HCT116 (cell line): ENCODE measurements at regions not wholly inside any gene's neighbourhood (a gene's known extent, or its start where the extent isn't known, plus 50 kb on each side); places are given as distances from the start of the nearest gene placed in this dataset.

ENCODE experiments used
- ATAC-seq: fragments of 200-7000 bp; cut with Tn5 transposase; 2 replicates; pipeline ENCODE4 v1.9.1; 2020; ENCODE audit warnings: mild to moderate bottlenecking, moderate library complexity
- BruUV-seq: library from RNA; stranded (reverse); fragments of 400-500 nt; replicated peaks from 2 replicates; lab custom pipeline; 2021; lab: Mats Ljungman, UMichigan
- CTCF ChIA-PET: fragments of 300-600 bp; sonication (Branson Sonifier 250); formaldehyde crosslinking; loops from one replicate; lab custom pipeline; 2021; ENCODE audit warnings: antibody characterized with exemption; lab: Charles Lee
- POLR2A ChIA-PET: fragments of 300-600, 350-600 bp; sonication (Branson Sonifier 250); formaldehyde crosslinking; loops from one replicate; lab custom pipeline; 2021; ENCODE audit warnings: antibody characterized with exemption; lab: Charles Lee
- RAD21 ChIA-PET, 2 experiments: fragments of 300-600 bp; sonication (Branson Sonifier 250); formaldehyde crosslinking; loops; one replicate each; lab custom pipeline; 2023; ENCODE audit warnings: low total read pairs in 2 of 2; ENCODE audit not compliant: uncharacterized antibody in 2 of 2, unreplicated experiment in 2 of 2, low non-redundant PET in 1 of 2; lab: Charles Lee
- DNase-seq: peaks from one replicate; pipeline ENCODE4 v3.0.0-alpha.2; 2010; ENCODE audit warnings: low read depth, low spot score
- H2AFZ ChIP-seq: fragments of 200-600 bp; shearing (Covaris generic), sonication (generic); 2 replicates; pipeline ENCODE4 v1.6.1; 2017; ENCODE audit warnings: low read depth, mixed run types, mixed read lengths, antibody characterized with exemption, low read length; ENCODE audit not compliant: poor library complexity, severe bottlenecking
- H3K27ac ChIP-seq: 2 replicates; pipeline ENCODE4 v1.5.1; 2012; ENCODE audit warnings: low read depth, low read length
- H3K27me3 ChIP-seq: fragments of 200-600 bp; sonication (generic); 2 replicates; pipeline ENCODE4 v1.6.1; 2016; ENCODE audit warnings: mixed run types, low read length, mixed read lengths; ENCODE audit not compliant: insufficient read depth
- H3K36me3 ChIP-seq, 2 experiments: fragments of 200-500 bp in 1 of 2; fragments of 200-600 bp in 1 of 2; sonication (Bioruptor generic) in 1 of 2; sonication (generic) in 1 of 2; 2 replicates each; pipeline versions ENCODE4 v1.5.1 to v1.6.1; 2014 to 2016; ENCODE audit warnings: low read length in 2 of 2, inconsistent platforms in 1 of 2, mixed read lengths in 1 of 2, mixed run types in 1 of 2; ENCODE audit not compliant: insufficient read depth in 2 of 2, control insufficient read depth in 1 of 2
- H3K4me1 ChIP-seq, 2 experiments: fragments of 200-600 bp in 1 of 2; sonication (generic) in 1 of 2; 2 replicates each; pipeline versions ENCODE4 v1.5.1 to v1.6.1; 2012 to 2017; ENCODE audit warnings: low read length in 2 of 2, inconsistent platforms in 1 of 2, mild to moderate bottlenecking in 1 of 2, mixed read lengths in 1 of 2, mixed run types in 1 of 2, moderate library complexity in 1 of 2; ENCODE audit not compliant: insufficient read depth in 2 of 2, control insufficient read depth in 1 of 2
- H3K4me2 ChIP-seq: fragments of 200-600 bp; sonication (generic); 2 replicates; pipeline ENCODE4 v1.6.1; 2017; ENCODE audit warnings: mixed run types, low read length, mixed read lengths
- H3K4me3 ChIP-seq, 2 experiments: fragments of 200-600 bp in 1 of 2; sonication (generic) in 1 of 2; replicated peaks in 1 of 2; 2 replicates each; pipeline ENCODE4 v1.5.1; 2011 to 2016; ENCODE audit warnings: low read length in 2 of 2, control low read depth in 1 of 2, low read depth in 1 of 2, mild to moderate bottlenecking in 1 of 2, mixed read lengths in 1 of 2, mixed run types in 1 of 2
- H3K79me2 ChIP-seq: fragments of 200-600 bp; sonication (generic); 2 replicates; pipeline ENCODE4 v1.6.1; 2017; ENCODE audit warnings: mild to moderate bottlenecking, mixed run types, low read length, moderate library complexity, mixed read lengths; ENCODE audit not compliant: insufficient read depth
- H3K9ac ChIP-seq: fragments of 200-600 bp; sonication (generic); 2 replicates; pipeline ENCODE4 v1.6.1; 2016; ENCODE audit warnings: low read length, mixed read lengths
- H3K9me2 ChIP-seq: fragments of 200-600 bp; sonication (generic), shearing (Covaris generic); 2 replicates; pipeline ENCODE4 v1.6.1; 2017; ENCODE audit warnings: mixed run types, mild to moderate bottlenecking, moderate library complexity; ENCODE audit not compliant: insufficient read depth
- H3K9me3 ChIP-seq, 2 experiments: fragments of 200-500 bp in 1 of 2; fragments of 200-600 bp in 1 of 2; sonication (Bioruptor generic) in 1 of 2; sonication (generic) in 1 of 2; 2 replicates each; pipeline ENCODE4 v1.6.1; 2014 to 2017; ENCODE audit warnings: low read length in 2 of 2, mixed read lengths in 2 of 2, inconsistent platforms in 1 of 2, low read depth in 1 of 2, mild to moderate bottlenecking in 1 of 2, mixed run types in 1 of 2, moderate library complexity in 1 of 2; ENCODE audit not compliant: control insufficient read depth in 1 of 2, insufficient read depth in 1 of 2
- H4K20me1 ChIP-seq: fragments of 200-600 bp; sonication (generic), shearing (Covaris generic); 2 replicates; pipeline ENCODE4 v1.6.1; 2017; ENCODE audit warnings: mixed run types, mild to moderate bottlenecking, moderate library complexity; ENCODE audit not compliant: insufficient read depth
- CBX3 ChIP-seq: IDR thresholded peaks from 2 replicates; pipeline ENCODE4 v1.6.1; 2012; ENCODE audit warnings: low read depth
- EGR1 ChIP-seq: IDR thresholded peaks from 2 replicates; pipeline ENCODE4 v1.6.1; 2012; ENCODE audit warnings: low read depth
- ELF1 ChIP-seq: IDR thresholded peaks from 2 replicates; pipeline ENCODE4 v1.6.1; 2012; ENCODE audit warnings: low read depth, borderline replicate concordance
- EZH2phosphoT487 ChIP-seq: fragments of 200-600 bp; IDR thresholded peaks from 2 replicates; pipeline ENCODE4 v1.6.1; 2018; ENCODE audit warnings: antibody characterized with exemption, borderline replicate concordance
- FOSL1 ChIP-seq: IDR thresholded peaks from 2 replicates; pipeline ENCODE4 v1.6.1; 2012; ENCODE audit warnings: low read depth
- RAD21 ChIP-seq: IDR thresholded peaks from 2 replicates; pipeline ENCODE4 v1.6.1; 2012; ENCODE audit warnings: low read depth, mild to moderate bottlenecking
- SIN3A ChIP-seq: IDR thresholded peaks from 2 replicates; pipeline ENCODE4 v1.6.1; 2012; ENCODE audit warnings: low read depth
- SP1 ChIP-seq: IDR thresholded peaks from 2 replicates; pipeline ENCODE4 v1.6.1; 2012; ENCODE audit warnings: low read depth
- TCF7L2 ChIP-seq: IDR thresholded peaks from 2 replicates; pipeline ENCODE4 v1.7.0; 2011; ENCODE audit warnings: borderline replicate concordance, inconsistent platforms; ENCODE audit not compliant: insufficient read depth, insufficient read length; ENCODE audit errors: extremely low read depth
- intact Hi-C: fragments of 100-400 bp; cut with micrococcal nuclease; formaldehyde crosslinking; loops from 2 replicates; pipeline ENCODE4 v1.10.0; 2022
- TF ChIP-seq, protein P1 (sequence below): IDR thresholded peaks from 2 replicates; pipeline ENCODE4 v1.6.1; 2012; ENCODE audit warnings: low read depth
- TF ChIP-seq, protein P2 (sequence below), 3 experiments: fragments of 200-600 bp in 1 of 3; sonication (generic) in 1 of 3; IDR thresholded peaks in 2 of 3; conservative IDR thresholded peaks in 1 of 3; 2 replicates each; pipeline ENCODE4 v1.5.1; 2012 to 2017; ENCODE audit warnings: low read depth in 2 of 3, low read length in 2 of 3, antibody characterized with exemption in 1 of 3, borderline replicate concordance in 1 of 3, control low read depth in 1 of 3, mild to moderate bottlenecking in 1 of 3, mixed read lengths in 1 of 3, mixed run types in 1 of 3, moderate library complexity in 1 of 3; ENCODE audit not compliant: insufficient read depth in 1 of 3

DNA sequence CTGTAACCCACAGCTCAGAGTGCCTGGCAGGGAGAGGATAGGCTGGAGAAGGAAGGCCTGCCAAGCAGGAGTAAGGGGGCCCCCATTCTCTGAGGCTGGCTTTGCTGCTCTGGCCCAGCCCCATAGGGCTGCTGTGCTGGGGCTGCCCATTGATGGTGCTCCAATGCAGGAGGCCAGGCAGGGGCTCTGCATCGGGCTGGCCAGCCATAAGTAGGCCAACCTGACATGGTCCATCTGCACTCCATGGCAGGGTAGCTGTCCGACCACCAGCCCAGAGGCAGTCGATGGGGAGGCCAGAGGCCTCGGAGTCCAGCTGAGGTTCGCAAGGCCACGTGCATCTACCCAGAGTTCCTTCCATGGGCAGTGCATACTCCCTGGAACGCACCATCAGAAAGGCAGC, 75.0 kb upstream of the PITX1 start:
- H3K27me3 ChIP-seq: no peaks in the 10 kb centered on the region
- H3K36me3 ChIP-seq: no peaks in the 10 kb centered on the region
- intact Hi-C loops: no loop called here
- DNase-seq: no peak
- ATAC-seq: no peak
- no peak overlapping the region for H3K9ac ChIP-seq
- H4K20me1 ChIP-seq: no peaks in the 10 kb centered on the region
- RAD21 ChIA-PET: no interaction called here
- POLR2A ChIA-PET: no interaction called here
- H3K4me1 ChIP-seq: peaks cover 0 to 15% of the 10 kb centered on the region in 2 experiments; a peak in 1 of 4 replicates
- H3K9me2 ChIP-seq: no peaks in the 10 kb centered on the region
- H3K9me3 ChIP-seq: no peaks in the 10 kb centered on the region
- no TSS peak for BruUV-seq
- no peak overlapping the region for H3K4me3 ChIP-seq
- no peak overlapping the region for H3K4me2 ChIP-seq
- H3K79me2 ChIP-seq: no peaks in the 10 kb centered on the region
- CTCF ChIA-PET: no interaction called here
- H3K27ac ChIP-seq: no peak overlapping the region
- TF ChIP-seq EGR1: no peak
- TF ChIP-seq FOSL1: no peak
- TF ChIP-seq, protein P1, sequence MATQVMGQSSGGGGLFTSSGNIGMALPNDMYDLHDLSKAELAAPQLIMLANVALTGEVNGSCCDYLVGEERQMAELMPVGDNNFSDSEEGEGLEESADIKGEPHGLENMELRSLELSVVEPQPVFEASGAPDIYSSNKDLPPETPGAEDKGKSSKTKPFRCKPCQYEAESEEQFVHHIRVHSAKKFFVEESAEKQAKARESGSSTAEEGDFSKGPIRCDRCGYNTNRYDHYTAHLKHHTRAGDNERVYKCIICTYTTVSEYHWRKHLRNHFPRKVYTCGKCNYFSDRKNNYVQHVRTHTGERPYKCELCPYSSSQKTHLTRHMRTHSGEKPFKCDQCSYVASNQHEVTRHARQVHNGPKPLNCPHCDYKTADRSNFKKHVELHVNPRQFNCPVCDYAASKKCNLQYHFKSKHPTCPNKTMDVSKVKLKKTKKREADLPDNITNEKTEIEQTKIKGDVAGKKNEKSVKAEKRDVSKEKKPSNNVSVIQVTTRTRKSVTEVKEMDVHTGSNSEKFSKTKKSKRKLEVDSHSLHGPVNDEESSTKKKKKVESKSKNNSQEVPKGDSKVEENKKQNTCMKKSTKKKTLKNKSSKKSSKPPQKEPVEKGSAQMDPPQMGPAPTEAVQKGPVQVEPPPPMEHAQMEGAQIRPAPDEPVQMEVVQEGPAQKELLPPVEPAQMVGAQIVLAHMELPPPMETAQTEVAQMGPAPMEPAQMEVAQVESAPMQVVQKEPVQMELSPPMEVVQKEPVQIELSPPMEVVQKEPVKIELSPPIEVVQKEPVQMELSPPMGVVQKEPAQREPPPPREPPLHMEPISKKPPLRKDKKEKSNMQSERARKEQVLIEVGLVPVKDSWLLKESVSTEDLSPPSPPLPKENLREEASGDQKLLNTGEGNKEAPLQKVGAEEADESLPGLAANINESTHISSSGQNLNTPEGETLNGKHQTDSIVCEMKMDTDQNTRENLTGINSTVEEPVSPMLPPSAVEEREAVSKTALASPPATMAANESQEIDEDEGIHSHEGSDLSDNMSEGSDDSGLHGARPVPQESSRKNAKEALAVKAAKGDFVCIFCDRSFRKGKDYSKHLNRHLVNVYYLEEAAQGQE: no peak
- no peak for TF ChIP-seq RAD21
- no peak for TF ChIP-seq TCF7L2
- TF ChIP-seq EZH2phosphoT487: no peak
- no peak for TF ChIP-seq SIN3A
- TF ChIP-seq CBX3: no peak
- no peak for TF ChIP-seq ELF1
- TF ChIP-seq, protein P2, sequence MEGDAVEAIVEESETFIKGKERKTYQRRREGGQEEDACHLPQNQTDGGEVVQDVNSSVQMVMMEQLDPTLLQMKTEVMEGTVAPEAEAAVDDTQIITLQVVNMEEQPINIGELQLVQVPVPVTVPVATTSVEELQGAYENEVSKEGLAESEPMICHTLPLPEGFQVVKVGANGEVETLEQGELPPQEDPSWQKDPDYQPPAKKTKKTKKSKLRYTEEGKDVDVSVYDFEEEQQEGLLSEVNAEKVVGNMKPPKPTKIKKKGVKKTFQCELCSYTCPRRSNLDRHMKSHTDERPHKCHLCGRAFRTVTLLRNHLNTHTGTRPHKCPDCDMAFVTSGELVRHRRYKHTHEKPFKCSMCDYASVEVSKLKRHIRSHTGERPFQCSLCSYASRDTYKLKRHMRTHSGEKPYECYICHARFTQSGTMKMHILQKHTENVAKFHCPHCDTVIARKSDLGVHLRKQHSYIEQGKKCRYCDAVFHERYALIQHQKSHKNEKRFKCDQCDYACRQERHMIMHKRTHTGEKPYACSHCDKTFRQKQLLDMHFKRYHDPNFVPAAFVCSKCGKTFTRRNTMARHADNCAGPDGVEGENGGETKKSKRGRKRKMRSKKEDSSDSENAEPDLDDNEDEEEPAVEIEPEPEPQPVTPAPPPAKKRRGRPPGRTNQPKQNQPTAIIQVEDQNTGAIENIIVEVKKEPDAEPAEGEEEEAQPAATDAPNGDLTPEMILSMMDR (IDR thresholded peaks at IDR 0.05 in 2 of 3, conservative IDR thresholded peaks at IDR 0.05 in 1 of 3; ENCODE audit: borderline replicate concordance in 1 of 3, insufficient read depth in 1 of 3, low read depth in 2 of 3, low read length in 2 of 3): no peak
- no peak for TF ChIP-seq SP1
- TF ChIP-seq, all 23 proteins: peak for 0
- H2AFZ ChIP-seq: no peak overlapping the region
